ENCODE measurements at regions not wholly inside any gene's neighbourhood (a gene's known extent, or its start where the extent isn't known, plus 50 kb on each side); places are given as distances from the start of the nearest gene placed in this dataset.

- no peak for TF ChIP-seq CTCF (IDR thresholded peaks at IDR 0.05; ENCODE audit: low read depth, low read length, poor library complexity, severe bottlenecking)
- TF ChIP-seq EZH2phosphoT487 (IDR thresholded peaks at IDR 0.05; ENCODE audit: borderline replicate concordance, low read length) = no peak
Observed at GRCh38 chr20:24795436-24795835, 153.6 kb upstream of the CST7 start.

Data from DOHH2 (cell line).